ENCODE measurements at regions not wholly inside any gene's neighbourhood (a gene's known extent, or its start where the extent isn't known, plus 50 kb on each side); places are given as distances from the start of the nearest gene placed in this dataset.

- ChIA-PET POLR2A (ENCODE audit: unreplicated experiment) (no interaction called here), CTCF (no interaction called here)
- H3K27ac ChIP-seq (ENCODE audit: low read length): no peak overlapping the region
- H4K20me1 ChIP-seq (ENCODE audit: low read length): no peaks in the 10 kb centered on the region
- no TSS peak for BruUV-seq (replicated peaks)
- H3K79me2 ChIP-seq (ENCODE audit: low read length): no peaks in the 10 kb centered on the region
- H3K9me2 ChIP-seq (replicated peaks; ENCODE audit: low read length): no peaks in the 10 kb centered on the region
- DNase-seq: no peak
- H3K4me2 ChIP-seq (ENCODE audit: low read length): no peak overlapping the region
- ATAC-seq: no peak
- H3K27me3 ChIP-seq (ENCODE audit: low read length): no peaks in the 10 kb centered on the region
- TF ChIP-seq EZH2phosphoT487 (IDR thresholded peaks at IDR 0.05; ENCODE audit: borderline replicate concordance, low read length): no peak
- no peak for TF ChIP-seq CTCF (conservative IDR thresholded peaks at IDR 0.05; ENCODE audit: low read depth, low read length)
- no peak for TF ChIP-seq EZH2 (IDR thresholded peaks at IDR 0.05; ENCODE audit: low read length, unreplicated experiment)
- H2AFZ ChIP-seq (ENCODE audit: low read length): no peak overlapping the region
- no peaks in the 10 kb centered on the region for H3F3A ChIP-seq (ENCODE audit: low read length, unreplicated experiment)
- peaks cover 36% of the 10 kb centered on the region for H3K9me3 ChIP-seq (ENCODE audit: low read length)
- H3K4me3 ChIP-seq (ENCODE audit: low read length): no peak overlapping the region
- intact Hi-C loops (cut with micrococcal nuclease): no loop called here
- H3K9ac ChIP-seq (ENCODE audit: low read length): no peak overlapping the region
- no peaks in the 10 kb centered on the region; the same call in 1 of the 2 replicates for H3K36me3 ChIP-seq (ENCODE audit: low read depth, low read length)
- no peaks in the 10 kb centered on the region for H3K4me1 ChIP-seq (ENCODE audit: insufficient read depth, low read length)
Measured at GRCh38 chr3:26353097-26353496, 269.5 kb upstream of the LRRC3B start.

GRCh38 chr3:26358405-26358804 lies 264.2 kb upstream of the LRRC3B start:
- DNase-seq (no peak), ATAC-seq (no peak)
- H3K9me3 ChIP-seq (ENCODE audit: low read length): peaks cover 22% of the 10 kb centered on the region; the same call in 1 of the 2 replicates
- no peaks in the 10 kb centered on the region for H4K20me1 ChIP-seq (ENCODE audit: low read length)
- no peaks in the 10 kb centered on the region for H3F3A ChIP-seq (ENCODE audit: low read length, unreplicated experiment)
- H3K79me2 ChIP-seq (ENCODE audit: low read length): no peaks in the 10 kb centered on the region
- no peak overlapping the region for H3K9ac ChIP-seq (ENCODE audit: low read length)
- no TSS peak for BruUV-seq (replicated peaks)
- H3K4me3 ChIP-seq (ENCODE audit: low read length): no peak overlapping the region
- H3K27me3 ChIP-seq (ENCODE audit: low read length): no peaks in the 10 kb centered on the region
- H3K4me2 ChIP-seq (ENCODE audit: low read length): no peak overlapping the region
- CTCF ChIA-PET: no interaction called here
- no peak overlapping the region for H3K27ac ChIP-seq (ENCODE audit: low read length)
- H2AFZ ChIP-seq (ENCODE audit: low read length): no peak overlapping the region
- intact Hi-C loops (cut with micrococcal nuclease): no loop called here
- H3K9me2 ChIP-seq (replicated peaks; ENCODE audit: low read length): no peaks in the 10 kb centered on the region
- POLR2A ChIA-PET (ENCODE audit: unreplicated experiment): no interaction called here
- H3K4me1 ChIP-seq (ENCODE audit: insufficient read depth, low read length): no peaks in the 10 kb centered on the region
- no peaks in the 10 kb centered on the region; the same call in 1 of the 2 replicates for H3K36me3 ChIP-seq (ENCODE audit: low read depth, low read length)
- TF ChIP-seq CTCF (conservative IDR thresholded peaks at IDR 0.05; ENCODE audit: low read depth, low read length): no peak
- no peak for TF ChIP-seq EZH2 (IDR thresholded peaks at IDR 0.05; ENCODE audit: low read length, unreplicated experiment)
- TF ChIP-seq EZH2phosphoT487 (IDR thresholded peaks at IDR 0.05; ENCODE audit: borderline replicate concordance, low read length): no peak

- no TSS peak for BruUV-seq (replicated peaks)
- intact Hi-C loops (cut with micrococcal nuclease): no loop called here
- DNase-seq (no peak), ATAC-seq (no peak)
- H3K79me2 ChIP-seq (ENCODE audit: low read length): no peaks in the 10 kb centered on the region
- no peaks in the 10 kb centered on the region for H4K20me1 ChIP-seq (ENCODE audit: low read length)
- H3K9me3 ChIP-seq (ENCODE audit: low read length): peaks cover 15% of the 10 kb centered on the region; the same call in 1 of the 2 replicates
- H3K9ac ChIP-seq (ENCODE audit: low read length): no peak overlapping the region
- H3K9me2 ChIP-seq (replicated peaks; ENCODE audit: low read length): no peaks in the 10 kb centered on the region
- no peaks in the 10 kb centered on the region for H3K27me3 ChIP-seq (ENCODE audit: low read length)
- no peak overlapping the region for H2AFZ ChIP-seq (ENCODE audit: low read length)
- H3K4me1 ChIP-seq (ENCODE audit: insufficient read depth, low read length): no peaks in the 10 kb centered on the region
- H3K36me3 ChIP-seq (ENCODE audit: low read depth, low read length): no peaks in the 10 kb centered on the region
- CTCF ChIA-PET: no interaction called here
- no peak overlapping the region for H3K27ac ChIP-seq (ENCODE audit: low read length)
- TF ChIP-seq EZH2 (IDR thresholded peaks at IDR 0.05; ENCODE audit: low read length, unreplicated experiment): no peak
- no peak for TF ChIP-seq CTCF (conservative IDR thresholded peaks at IDR 0.05; ENCODE audit: low read depth, low read length)
- no peak for TF ChIP-seq EZH2phosphoT487 (IDR thresholded peaks at IDR 0.05; ENCODE audit: borderline replicate concordance, low read length)
- H3K4me3 ChIP-seq (ENCODE audit: low read length): no peak overlapping the region
- no peak overlapping the region for H3K4me2 ChIP-seq (ENCODE audit: low read length)
- no peaks in the 10 kb centered on the region for H3F3A ChIP-seq (ENCODE audit: low read length, unreplicated experiment)
- POLR2A ChIA-PET (ENCODE audit: unreplicated experiment): interaction anchor here (0.6 kb wide), 1 partner anchor 377 kb away, joined by 3 read pairs; no protein-coding TSS in a partner anchor
Measured at GRCh38 chr3:26365706-26366105, 256.9 kb upstream of the LRRC3B start.
